T follicular helper cell (primary cell): ENCODE measurements at regions not wholly inside any gene's neighbourhood (a gene's known extent, or its start where the extent isn't known, plus 50 kb on each side); places are given as distances from the start of the nearest gene placed in this dataset.

Experiments used
- DNase-seq: peaks from one replicate; pipeline ENCODE4 v3.0.0-alpha.2; 2020; ENCODE audit warnings: low read depth

DNA sequence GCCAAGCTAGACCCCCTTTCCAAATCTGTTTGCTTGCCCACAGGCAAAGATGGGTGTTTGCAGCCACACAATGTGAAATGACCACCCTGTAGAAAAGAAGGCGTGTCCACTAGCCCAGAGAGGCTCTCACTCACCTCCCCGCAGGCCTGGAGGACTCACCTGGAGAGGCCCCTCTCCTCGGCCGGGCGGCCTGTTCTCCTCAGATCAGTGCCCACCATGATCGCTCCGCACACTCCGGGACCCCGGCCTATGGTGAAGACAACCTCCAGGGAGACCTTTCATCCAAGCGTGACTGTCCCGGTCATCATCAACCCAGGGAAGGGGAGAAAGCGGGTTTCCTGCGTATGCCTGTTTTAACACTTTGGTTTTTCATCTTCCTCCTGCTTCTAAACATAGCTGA is 328.7 kb upstream of the SALL3 start:
- DNase-seq: no peak

DNA sequence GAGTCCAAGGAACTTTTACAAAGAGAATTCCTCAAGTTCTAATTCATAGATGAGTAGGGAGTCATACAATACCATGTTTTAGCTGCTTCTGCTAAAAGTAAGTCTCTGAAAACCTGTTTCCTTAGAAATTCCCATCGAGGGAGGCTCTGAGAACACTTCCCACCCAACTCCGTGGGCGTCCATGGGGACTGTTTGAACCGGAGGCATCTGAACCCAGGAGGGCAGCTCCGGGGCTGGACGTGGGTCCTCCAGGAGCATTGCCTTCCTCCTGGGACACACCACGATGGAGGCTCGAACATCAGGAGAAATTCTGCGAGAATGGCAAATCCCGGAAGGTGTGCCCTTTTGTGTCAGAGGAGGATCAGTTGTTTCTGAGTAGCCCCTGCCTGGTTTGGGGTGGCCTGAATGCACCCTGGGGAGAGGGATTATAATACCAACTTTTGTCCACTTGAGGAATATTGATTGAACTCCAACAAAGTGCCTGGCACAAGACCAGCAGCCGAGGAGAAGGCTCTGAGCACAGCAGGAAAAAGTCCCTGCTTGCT is 327.5 kb upstream of the SALL3 start:
- DNase-seq: no peak

DNA sequence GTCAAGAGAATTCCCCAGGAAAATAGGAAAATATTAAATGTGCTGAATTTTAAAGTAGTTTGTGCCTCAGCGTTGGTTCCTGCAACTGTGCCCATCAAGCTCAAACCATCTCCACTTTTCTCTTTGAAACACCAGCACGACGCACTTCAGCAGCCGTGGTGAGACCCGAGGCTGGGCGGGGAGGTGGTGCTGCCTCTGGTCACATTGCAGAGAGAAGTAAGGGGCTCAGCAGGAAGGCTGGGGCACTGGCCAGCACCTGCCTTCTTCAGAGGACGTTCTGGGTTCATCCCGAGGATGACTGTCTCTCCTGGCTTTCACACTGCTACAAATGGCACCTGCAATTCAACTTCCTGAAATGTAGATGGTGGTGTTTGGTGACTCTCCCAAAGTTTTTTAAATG is 323.7 kb upstream of the SALL3 start:
- no peak for DNase-seq

DNA sequence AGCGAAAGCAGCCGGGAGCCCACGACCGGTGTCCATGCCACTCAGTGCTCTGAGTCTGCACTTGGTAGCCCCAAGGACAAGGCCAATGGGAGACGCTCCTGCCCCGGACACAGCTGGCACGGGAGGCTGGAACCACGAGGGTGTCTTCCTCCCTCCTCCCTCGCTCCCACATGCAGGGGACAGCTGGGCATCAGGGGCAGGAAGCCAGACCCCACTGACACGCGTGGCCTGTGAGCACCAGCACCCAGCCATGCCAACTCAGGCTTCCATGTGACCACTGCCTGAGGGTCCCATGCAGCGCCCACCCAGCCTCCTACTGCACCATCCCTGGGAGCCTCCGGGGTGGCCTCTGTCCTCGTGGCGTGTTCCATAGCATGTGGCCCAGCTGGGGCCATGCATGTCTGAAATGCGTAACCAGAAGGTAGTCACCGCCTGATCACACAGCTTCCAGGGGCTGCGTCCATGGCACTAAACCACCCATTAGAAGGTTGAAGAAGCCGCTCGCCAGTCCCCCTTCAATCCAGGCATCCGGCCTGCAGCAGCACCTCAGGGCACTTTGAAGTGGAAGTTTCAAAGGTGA is 323.2 kb upstream of the SALL3 start:
- no peak for DNase-seq

DNA sequence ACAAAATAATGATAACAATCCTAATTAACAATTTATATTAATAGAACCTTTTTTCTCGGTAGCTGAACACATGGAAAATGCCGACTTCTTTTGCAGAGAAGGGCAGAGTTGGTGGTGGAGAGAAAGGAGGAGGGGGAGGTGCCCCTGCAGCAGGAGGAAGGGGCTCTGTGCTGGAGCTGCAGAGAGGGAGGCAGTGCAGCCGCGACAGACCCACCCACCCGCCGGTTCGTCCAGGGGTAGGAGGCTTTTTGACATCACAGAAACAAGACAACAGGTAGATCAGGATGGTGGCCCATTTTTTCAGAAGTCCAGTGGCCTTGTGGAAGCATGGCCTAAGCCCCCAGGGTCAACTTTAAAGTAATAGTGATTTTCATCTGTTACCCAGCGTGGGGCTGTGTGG is 321.1 kb upstream of the SALL3 start:
- DNase-seq: no peak

DNA sequence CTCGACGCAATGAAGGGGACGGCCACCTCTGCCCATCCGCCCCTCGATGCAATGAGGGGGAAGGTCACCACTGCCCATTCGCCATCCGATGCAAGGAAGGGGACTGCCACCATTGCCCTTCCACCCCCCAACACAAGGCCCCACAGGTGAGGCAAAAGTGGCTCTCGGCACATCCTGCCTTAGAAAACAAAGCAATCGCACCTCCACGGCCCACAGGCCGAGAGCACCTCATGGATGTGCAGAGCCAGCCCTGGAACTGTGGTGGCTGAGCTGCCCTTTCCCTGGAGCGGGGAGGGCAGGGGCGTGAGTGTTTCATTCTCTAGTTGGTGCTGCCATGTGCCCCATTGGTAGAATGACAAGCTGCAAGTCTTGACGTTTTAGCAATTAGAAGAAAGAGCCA is 320.6 kb upstream of the SALL3 start:
- DNase-seq: no peak

DNA sequence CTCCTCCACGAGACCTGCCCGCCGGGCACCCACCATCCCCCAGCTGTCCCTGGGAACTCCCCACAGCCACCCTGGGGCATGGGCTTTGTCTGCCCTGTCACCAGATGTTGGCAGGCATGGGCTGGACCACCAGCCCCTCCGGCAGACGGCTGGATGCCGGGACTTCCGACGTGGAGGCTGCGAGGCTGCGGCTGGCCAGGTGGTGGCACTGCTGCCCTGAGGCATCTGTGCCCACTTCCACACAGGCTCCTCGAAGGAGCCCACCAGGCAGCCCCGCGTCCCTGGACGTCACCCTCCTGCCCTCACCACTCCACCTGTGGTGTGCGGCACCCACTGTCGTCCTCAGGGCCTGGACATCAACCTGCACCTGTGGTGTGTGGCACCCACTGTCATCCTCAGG is 319.9 kb upstream of the SALL3 start:
- DNase-seq: no peak

DNA sequence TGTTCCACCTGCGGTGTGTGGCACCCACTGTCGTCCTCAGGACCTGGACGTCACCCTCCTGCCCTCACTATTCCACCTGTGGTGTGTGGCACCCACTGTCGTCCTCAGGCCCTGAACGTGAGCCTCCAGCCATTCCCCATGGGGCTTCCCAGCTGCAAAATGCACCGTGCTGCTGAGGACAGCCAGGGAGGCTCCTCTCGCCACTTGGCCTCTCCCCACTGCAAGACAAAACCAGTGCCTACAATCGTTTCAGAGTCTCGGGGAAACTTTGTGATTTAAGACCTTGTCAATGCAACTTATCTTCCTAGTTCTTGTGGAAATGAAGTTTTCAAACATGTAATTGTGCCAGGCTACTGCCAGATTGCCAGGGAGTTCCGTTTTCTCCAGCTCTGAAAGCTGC is 319.3 kb upstream of the SALL3 start:
- no peak for DNase-seq

DNA sequence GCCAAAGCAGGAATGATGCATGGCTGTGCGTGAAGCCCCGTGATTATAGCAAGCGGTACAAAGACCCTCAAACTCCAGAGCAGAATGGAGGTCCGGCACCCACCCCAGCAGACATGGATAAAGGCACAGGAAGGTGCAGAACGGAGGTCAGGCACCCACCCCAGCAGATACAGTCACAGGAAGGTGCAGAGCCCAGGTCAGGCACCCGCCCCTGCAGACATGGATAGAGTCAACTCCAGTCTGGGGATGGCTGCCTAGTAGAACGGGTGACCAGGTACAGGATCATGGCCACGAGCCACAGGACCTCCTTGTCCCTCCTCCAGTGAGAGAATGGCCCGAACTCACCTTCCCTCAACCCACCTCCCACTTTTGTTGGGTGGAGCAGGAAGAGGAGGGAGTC is 318.3 kb upstream of the SALL3 start:
- DNase-seq: no peak

DNA sequence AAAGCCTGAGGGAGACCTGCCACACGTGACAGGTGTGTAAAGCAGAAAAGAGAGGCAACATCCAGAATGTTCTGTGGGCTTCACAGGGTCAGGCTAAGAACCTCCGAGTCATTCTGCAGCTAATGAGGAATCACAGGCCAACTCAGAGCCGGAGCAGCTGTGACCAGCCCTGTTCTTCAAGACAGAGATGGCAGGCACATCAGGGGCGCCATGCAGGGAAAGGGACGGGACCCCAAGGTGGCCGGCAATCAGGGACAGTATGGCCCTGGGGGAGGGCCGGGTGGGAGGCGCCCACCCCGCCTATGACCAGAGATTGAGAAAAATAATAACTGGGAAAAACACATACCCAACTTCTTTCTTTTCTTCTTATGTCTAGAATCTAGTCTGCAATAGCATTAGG is 316.7 kb upstream of the SALL3 start:
- no peak for DNase-seq

DNA sequence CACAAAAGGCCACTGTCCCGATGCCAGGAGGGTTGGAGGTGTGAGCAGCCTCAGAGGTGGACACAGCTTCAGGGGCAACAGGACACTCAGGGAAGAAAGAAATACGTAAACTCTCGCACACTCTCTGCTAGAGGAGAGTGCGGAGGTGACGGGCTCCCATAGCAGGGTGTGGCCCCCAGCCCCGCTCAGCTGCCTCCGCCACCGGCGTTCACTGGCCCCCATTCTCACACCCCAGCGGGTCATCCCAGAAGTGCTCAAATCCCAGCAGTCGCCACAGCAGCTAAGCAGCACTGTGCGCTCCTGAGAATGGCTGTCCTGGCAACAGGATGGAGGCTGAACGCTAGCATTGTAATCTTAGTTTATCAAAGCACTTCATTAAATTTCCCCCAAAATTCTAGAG is 315.6 kb upstream of the SALL3 start:
- DNase-seq: no peak

DNA sequence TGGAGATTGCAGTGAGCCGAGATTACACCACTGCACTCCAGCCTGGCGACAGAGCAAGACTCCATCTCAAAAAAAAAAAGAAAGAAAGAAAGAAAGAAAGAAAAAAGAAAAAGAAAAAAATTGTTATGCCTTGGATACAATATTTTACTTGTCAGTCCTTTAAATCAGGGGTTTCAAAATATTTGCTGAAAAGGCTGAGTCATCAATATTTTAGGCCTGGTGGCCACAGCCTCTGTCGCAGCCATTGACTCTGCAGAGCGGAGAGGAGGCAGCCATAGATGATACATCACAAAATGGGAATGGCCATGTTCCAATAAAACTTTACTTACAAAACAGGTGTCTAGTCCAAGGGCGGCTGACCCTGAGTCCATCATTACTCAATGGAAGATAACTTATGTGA is 314.8 kb upstream of the SALL3 start:
- DNase-seq: no peak

DNA sequence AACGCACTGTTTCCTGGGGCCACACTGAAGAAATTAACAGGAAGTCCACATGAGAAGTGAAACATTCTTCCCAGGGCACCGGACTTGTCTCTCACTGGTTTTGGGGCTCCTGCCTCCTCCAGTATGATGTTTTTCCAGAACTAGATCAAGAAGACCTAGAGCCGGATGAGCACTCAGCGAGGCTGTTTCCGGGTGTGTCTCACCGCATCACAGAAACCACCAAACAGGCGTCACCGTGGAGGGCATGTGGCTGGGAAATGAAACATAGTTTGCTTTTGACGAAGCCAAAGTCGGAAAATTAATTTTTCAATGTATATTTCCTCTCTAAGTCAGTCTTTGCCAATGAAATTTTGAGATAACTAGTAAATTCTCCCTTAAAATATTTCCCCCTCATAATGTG is 314.0 kb upstream of the SALL3 start:
- no peak for DNase-seq

DNA sequence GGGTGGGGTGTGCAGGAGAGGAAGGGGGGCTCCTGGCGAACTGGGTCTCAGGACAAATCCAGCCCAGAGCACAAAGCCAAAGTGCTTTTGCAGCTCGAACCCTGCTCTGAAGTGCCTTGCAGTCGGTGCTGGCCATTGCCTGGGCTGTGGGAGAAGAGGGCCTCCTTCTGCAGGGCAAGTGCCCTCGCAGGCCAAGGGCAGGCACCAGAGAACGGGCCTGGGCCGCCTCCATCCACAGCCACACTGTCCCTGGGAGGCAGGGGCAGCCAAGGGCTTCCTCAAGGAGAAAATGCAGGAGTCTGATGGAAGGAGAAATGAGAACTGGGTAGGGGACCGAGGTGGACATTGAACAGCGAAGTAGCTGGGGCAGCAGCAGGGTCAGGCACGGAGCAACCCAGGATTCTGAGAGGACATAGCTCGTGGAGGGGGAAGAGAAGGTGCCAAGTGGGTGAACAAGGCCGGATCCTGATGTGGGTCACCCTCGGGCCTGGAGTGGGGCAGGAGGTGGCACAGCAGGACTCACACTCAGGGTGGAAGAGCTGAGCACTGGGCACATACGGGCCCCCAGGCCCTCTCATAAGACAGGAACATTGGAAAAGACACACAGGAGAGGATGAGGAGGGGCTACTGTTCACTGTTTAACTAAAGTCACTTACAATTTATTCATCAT is 312.8 kb upstream of the SALL3 start:
- no peak for DNase-seq

DNA sequence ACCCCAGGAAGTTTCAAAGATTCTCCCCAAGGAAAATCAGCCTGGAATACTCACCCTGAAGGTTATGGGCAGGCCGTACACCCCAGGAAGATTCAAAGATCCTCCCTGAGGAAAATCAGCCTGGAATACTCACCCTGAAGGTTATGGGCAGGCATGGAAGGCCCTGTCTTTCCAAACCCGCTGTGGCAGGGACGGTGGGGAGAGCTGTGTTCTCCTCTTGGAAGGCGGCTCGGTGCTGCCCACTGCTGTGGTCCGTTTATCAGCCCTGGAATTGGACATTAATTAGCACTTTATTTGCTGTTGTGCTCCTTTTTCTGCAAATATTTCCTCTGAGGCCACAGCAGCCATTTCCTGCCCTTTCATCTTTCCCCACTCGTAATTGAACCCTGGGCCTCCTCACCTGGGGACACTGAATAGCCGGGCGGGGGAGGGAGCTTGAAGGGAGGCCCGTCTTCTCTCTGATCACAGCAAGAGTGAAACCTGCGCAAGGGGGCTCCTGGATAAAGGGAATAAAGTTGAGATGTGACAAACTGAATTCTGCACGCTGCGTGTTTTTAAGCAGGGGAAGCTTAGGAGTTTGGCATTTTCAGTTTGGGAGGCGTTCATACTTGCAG is 308.7 kb upstream of the SALL3 start:
- DNase-seq: no peak

DNA sequence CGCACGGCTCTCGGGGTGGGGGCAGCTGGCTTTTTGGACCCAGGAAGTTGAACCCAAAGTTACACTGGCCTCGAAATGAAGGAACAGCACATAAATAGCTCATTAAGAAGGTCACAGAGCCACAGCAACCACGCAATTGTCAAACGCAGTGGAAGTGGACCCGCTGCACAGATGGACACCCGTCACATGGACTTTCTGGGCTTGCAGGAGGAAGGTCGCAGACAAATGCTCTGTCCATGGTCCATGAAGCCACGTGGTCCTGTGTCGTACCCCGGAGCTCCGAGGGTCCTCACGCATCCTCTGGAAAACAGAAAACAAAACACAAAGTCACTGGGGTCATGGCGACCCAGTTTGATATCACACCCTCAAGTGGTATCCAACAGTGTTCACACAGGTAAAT is 308.1 kb upstream of the SALL3 start:
- DNase-seq: no peak

DNA sequence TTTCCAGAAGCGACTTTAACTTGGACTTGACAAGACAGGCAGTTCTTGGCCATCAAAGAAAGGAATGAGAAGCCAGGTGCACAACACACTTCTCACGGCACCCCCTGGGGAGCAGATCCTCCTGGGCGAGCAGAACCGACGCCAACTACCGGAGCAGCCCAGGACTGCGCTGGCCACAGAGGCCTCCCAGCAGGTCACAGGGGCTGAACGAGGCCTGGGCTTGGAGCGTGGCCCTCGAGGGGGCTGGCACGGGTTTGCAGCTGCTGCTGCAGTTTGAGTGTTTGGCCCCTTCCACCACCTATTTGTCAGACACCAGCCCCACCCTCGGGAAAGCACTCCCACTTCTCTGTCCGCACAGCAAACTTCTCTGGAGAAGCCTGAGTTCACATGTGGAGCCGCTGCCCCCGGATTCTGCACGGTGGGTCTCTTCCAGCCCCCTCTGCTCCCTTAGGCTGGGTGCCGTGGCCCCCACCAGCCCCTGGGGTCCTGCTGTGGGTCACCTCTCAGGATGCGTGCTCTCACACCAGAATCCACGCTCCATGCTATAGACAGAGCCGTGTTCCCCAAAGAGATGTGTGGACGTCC is 306.7 kb upstream of the SALL3 start:
- DNase-seq: no peak

DNA sequence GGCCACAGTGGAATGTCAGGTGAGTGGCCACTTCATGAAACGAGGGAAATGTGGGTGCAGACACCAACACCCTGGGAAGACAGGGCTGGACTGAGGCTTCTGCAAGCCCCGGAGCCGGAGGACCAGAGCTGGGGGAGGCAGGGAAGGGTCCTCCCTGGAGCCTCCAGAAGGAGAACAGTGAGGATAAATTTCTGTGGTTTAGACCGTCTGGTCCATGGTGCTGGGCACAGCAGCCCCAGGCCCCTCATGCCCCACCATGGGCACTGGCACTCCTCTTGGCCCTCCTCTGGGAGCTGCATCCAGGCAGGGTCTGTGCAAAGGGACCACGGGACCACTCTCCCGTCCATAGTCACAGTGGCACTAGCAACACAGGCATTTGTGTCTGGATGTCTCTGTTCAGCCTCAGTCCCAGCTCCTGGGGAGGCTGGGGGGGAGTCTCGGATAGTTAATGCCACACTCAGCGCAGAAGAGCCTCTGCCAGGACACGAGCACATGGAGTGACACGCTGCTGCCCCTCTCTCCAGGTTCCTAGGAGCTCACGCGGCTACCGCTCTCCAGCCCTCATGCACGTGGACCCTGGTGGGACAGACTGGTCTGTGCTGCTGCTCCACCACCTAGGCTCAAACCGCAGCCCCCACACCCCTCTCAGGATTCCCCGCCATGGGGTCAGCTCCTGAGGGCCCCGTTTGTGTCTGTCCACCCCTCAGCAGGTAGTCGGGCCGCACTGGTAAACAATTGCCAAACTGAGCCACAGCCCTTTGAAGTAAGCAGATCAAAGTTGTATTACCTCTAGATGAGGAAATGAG is 305.9 kb upstream of the SALL3 start:
- no peak for DNase-seq

DNA sequence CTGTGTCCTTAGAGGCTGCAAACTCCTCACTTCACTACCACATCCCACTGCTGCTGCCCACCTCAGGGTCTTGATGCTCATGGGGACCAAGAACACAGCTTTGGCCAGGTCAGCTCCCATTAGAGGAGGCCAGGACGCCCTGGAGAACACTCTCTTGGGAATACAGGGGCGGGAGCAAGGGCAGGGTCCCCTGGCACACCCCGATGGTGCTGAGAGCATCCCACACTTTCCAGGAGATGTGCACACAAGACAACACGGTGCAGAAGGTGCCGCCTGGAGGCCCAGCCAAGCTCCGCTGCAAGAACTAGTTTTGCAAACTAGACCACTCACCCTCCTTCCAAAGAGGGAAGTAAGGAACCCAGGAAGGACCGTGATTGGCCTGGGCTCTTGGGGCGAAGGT is 304.4 kb upstream of the SALL3 start:
- no peak for DNase-seq

DNA sequence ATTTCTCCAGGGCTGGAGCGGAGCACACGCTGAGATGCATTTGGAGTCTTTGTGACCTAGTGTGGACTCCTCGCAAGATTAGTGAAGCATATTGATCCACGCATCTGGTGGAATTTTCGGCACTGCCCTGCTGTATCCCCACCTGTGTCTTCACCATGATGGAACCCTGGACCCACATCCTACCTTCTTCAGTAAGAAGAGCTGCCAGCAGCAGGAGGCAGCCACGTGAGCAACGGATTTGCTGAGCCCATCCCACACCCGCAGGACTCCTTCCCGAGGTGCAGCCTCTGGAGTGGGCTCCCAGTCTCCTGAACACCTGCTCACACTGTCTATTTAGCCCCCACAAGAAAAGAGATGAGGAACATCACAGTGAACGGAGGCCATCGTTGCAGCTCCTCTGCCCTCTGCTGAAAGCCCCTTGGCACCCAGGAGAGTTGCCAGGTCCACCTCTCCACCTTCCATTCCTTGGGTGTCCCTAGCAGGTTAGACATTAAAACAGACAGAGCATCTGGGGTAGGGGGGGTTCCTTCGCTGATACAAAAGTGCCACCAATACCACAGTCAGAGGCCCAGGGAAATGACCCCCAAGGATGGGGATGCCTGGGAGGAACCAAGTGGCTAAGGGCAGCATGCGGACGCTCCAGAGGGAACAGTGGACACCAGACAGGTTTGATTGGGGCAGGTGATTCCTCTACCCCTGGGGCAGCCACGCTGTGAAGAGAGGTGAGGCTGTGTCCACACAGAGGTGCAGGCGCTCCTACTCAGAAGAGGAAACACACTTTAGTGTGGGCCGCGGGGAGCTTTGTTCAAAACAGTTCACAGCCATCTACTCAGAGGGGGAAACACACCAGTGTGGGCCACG is 302.8 kb upstream of the SALL3 start:
- no peak for DNase-seq
